ENCODE measurements at regions not wholly inside any gene's neighbourhood (a gene's known extent, or its start where the extent isn't known, plus 50 kb on each side); places are given as distances from the start of the nearest gene placed in this dataset.
A peak's percentile ranks its signal among the peaks of the same experiment; 100 is the strongest.

GRCh38 chr12:30414507-30414906 is 281.2 kb downstream of the IPO8 start:
- intact Hi-C loops (cut with micrococcal nuclease): no loop called here
- BruUV-seq (replicated peaks): no TSS peak
- H3K4me2 ChIP-seq (ENCODE audit: low read depth, low read length): no peak overlapping the region
- H3K4me3 ChIP-seq (ENCODE audit: insufficient read depth, low read depth, low read length): no peak overlapping the region
- POLR2A ChIA-PET (ENCODE audit: unreplicated experiment): no interaction called here
- TF ChIP-seq MAFK (IDR thresholded peaks at IDR 0.05; ENCODE audit: low read depth, low read length): peak; percentile 72
- TF ChIP-seq, protein P1, sequence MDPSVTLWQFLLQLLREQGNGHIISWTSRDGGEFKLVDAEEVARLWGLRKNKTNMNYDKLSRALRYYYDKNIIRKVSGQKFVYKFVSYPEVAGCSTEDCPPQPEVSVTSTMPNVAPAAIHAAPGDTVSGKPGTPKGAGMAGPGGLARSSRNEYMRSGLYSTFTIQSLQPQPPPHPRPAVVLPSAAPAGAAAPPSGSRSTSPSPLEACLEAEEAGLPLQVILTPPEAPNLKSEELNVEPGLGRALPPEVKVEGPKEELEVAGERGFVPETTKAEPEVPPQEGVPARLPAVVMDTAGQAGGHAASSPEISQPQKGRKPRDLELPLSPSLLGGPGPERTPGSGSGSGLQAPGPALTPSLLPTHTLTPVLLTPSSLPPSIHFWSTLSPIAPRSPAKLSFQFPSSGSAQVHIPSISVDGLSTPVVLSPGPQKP (IDR thresholded peaks at IDR 0.05; ENCODE audit: borderline replicate concordance, low read depth, low read length): no peak
- TF ChIP-seq CTCF (conservative IDR thresholded peaks at IDR 0.05; ENCODE audit: low read depth, low read length): no peak
- in situ Hi-C loops (cut with MboI; ENCODE audit: low sequenced_read_pairs): no loop called here
- no peaks in the 10 kb centered on the region for H4K20me1 ChIP-seq (ENCODE audit: insufficient read depth, low read length)
- no peak overlapping the region for H2AFZ ChIP-seq (replicated peaks; ENCODE audit: low read length, poor library complexity)
- no peaks in the 10 kb centered on the region for H3K79me1 ChIP-seq (ENCODE audit: low read depth in 1 of 2, low read length in 2 of 2)
- no peak overlapping the region for H2AK9ac ChIP-seq (replicated peaks; ENCODE audit: low read depth, low read length, poor library complexity)
- H3K9me3 ChIP-seq (ENCODE audit: control insufficient read depth, insufficient read depth, low read length): no peaks in the 10 kb centered on the region
- no peak overlapping the region for H2AK5ac ChIP-seq (ENCODE audit: low read depth, low read length)
- H3K27me3 ChIP-seq (ENCODE audit: control insufficient read depth, insufficient read depth, low read length): no peaks in the 10 kb centered on the region
- H4K5ac ChIP-seq (ENCODE audit: low read depth, low read length): no peak overlapping the region
- no peak overlapping the region for H2BK15ac ChIP-seq (ENCODE audit: low read depth, low read length)
- no peak overlapping the region for H3K23ac ChIP-seq (ENCODE audit: low read depth, low read length)
- no peaks in the 10 kb centered on the region for H3K9me1 ChIP-seq (ENCODE audit: insufficient read depth, low read length)
- CTCF ChIA-PET: no interaction called here
- H3K36me3 ChIP-seq (ENCODE audit: control insufficient read depth, insufficient read depth, low read length): no peaks in the 10 kb centered on the region
- no peak overlapping the region for H4K8ac ChIP-seq (ENCODE audit: low read depth in 2 of 2, low read length in 2 of 2)
- H2BK120ac ChIP-seq (ENCODE audit: low read depth, low read length): no peak overlapping the region
- DNase-seq: no peak
- no peak overlapping the region for H2BK5ac ChIP-seq (ENCODE audit: low read depth, low read length, poor library complexity, severe bottlenecking)
- H4K91ac ChIP-seq (ENCODE audit: insufficient read depth, low read depth, low read length): no peak overlapping the region
- dilution Hi-C loops (cut with HindIII; ENCODE audit: low sequenced_read_pairs, unreplicated experiment): no loop called here
- H3K9ac ChIP-seq (ENCODE audit: low read depth, low read length): no peak overlapping the region
- no peak overlapping the region for H3K56ac ChIP-seq (ENCODE audit: extremely low read depth, insufficient read depth, low read length)
- H3K14ac ChIP-seq (replicated peaks; ENCODE audit: low read depth, low read length): no peak overlapping the region
- H2BK20ac ChIP-seq (ENCODE audit: low read depth, low read length): no peak overlapping the region
- no peak overlapping the region for H3K18ac ChIP-seq (ENCODE audit: low read depth, low read length)
- H3K4ac ChIP-seq (ENCODE audit: low read depth, low read length): no peak overlapping the region
- no peaks in the 10 kb centered on the region for H3K4me1 ChIP-seq (ENCODE audit: control insufficient read depth, insufficient read depth, low read length)
- ATAC-seq (ENCODE audit: low read depth): no peak
- H3K27ac ChIP-seq (ENCODE audit: insufficient read depth, low read length): no peak overlapping the region
